ENCODE measurements at regions not wholly inside any gene's neighbourhood (a gene's known extent, or its start where the extent isn't known, plus 50 kb on each side); places are given as distances from the start of the nearest gene placed in this dataset.
A peak's percentile ranks its signal among the peaks of the same experiment; 100 is the strongest.
"Not testable (repeated sequence)": the region's sequence is repeated elsewhere in the genome, so short reads cannot be mapped to it uniquely, and the experiment has no call there.

DNA sequence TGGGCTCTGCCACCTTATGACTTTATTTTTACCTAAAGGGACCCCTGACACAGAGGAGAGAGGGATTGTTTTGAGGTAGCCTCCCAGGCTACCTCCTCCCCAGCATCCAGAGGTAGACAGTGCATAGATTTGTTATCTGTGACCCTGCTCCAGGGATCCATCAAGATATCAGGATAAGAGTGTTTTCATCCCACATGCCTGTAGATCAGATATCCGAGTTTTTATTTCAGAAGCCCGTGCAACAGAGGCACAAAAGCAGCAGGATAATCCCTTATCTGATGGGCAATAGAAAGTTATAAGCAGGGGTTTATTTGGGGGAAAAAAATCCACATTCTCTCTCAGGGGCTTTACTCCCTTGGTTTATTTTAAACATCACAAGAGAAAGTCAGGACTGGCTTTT, 117.0 kb upstream of the RPH3A start:
- Histone ChIP-seq H3K4me3 (ENCODE audit: low read length) (no peak overlapping the region), H3K36me3 (ENCODE audit: insufficient read depth, low read length) (no peaks in the 10 kb centered on the region), H3K4me1 (ENCODE audit: insufficient read depth, low read length) (peaks cover 3% of the 10 kb centered on the region; the same call in 1 of the 2 replicates), H3K9ac (ENCODE audit: low read depth, low read length) (no peak overlapping the region), H3K9me3 (ENCODE audit: insufficient read depth, low read depth, low read length) (no peaks in the 10 kb centered on the region), H3K27me3 (ENCODE audit: insufficient read depth, low read length) (no peaks in the 10 kb centered on the region; the same call in 1 of the 2 replicates), H3K27ac (ENCODE audit: low read depth, low read length) (no peak overlapping the region)
- WGBS: 91% methylated on average over 2 of the region's 2 CpGs

DNA sequence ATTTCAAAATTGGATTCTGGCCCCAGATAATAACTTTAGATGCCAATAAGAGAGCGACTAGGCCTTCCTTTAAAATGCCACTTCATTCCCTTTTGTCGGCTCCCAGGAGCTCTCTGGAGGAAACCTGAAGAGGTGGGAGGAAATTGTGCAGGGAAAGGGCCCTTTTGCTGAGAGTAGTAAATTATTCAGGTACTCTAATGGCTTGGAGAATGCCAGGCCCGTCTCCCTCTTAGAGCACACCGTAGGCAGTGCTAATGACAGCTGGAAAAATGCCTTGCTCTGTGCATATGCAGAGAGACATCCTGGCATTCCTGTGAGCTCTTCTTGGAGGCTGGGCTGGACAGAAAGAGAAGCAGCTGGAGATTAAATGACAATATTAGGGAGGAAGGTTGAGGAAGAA, 115.0 kb upstream of the RPH3A start:
- 73% methylated on average over 4 of the region's 4 CpGs for WGBS
- peaks cover 3% of the 10 kb centered on the region; the same call in 1 of the 2 replicates for H3K4me1 ChIP-seq (ENCODE audit: insufficient read depth, low read length)
- H3K27me3 ChIP-seq (ENCODE audit: insufficient read depth, low read length): no peaks in the 10 kb centered on the region; the same call in 1 of the 2 replicates
- H3K27ac ChIP-seq (ENCODE audit: low read depth, low read length): no peak overlapping the region
- H3K4me3 ChIP-seq (ENCODE audit: low read length): no peak overlapping the region
- no peaks in the 10 kb centered on the region for H3K36me3 ChIP-seq (ENCODE audit: insufficient read depth, low read length)
- no peaks in the 10 kb centered on the region for H3K9me3 ChIP-seq (ENCODE audit: insufficient read depth, low read depth, low read length)
- no peak overlapping the region for H3K9ac ChIP-seq (ENCODE audit: low read depth, low read length)

- no peaks in the 10 kb centered on the region for H3K36me3 ChIP-seq (ENCODE audit: insufficient read depth, low read length)
- WGBS: 86% methylated on average over 6 of the region's 6 CpGs
- H3K9ac ChIP-seq (ENCODE audit: low read depth, low read length): no peak overlapping the region
- H3K4me1 ChIP-seq (ENCODE audit: insufficient read depth, low read length): peaks cover 3% of the 10 kb centered on the region; the same call in 1 of the 2 replicates
- no peak overlapping the region for H3K27ac ChIP-seq (ENCODE audit: low read depth, low read length)
- H3K27me3 ChIP-seq (ENCODE audit: insufficient read depth, low read length): no peaks in the 10 kb centered on the region; the same call in 1 of the 2 replicates
- no peak overlapping the region for H3K4me3 ChIP-seq (ENCODE audit: low read length)
- no peaks in the 10 kb centered on the region for H3K9me3 ChIP-seq (ENCODE audit: insufficient read depth, low read depth, low read length)
These were observed 114.3 kb upstream of the RPH3A start for GRCh38 chr12:112677050-112677765.

- Histone ChIP-seq H3K4me3 (ENCODE audit: low read length) (no peak overlapping the region), H3K9me3 (ENCODE audit: insufficient read depth, low read depth, low read length) (no peaks in the 10 kb centered on the region), H3K36me3 (ENCODE audit: insufficient read depth, low read length) (no peaks in the 10 kb centered on the region), H3K9ac (ENCODE audit: low read depth, low read length) (no peak overlapping the region), H3K27ac (ENCODE audit: low read depth, low read length) (no peak overlapping the region), H3K27me3 (ENCODE audit: insufficient read depth, low read length) (no peaks in the 10 kb centered on the region), H3K4me1 (ENCODE audit: insufficient read depth, low read length) (peaks cover 3% of the 10 kb centered on the region; the same call in 1 of the 2 replicates)
- WGBS: 85% methylated on average over 4 of the region's 4 CpGs
These were observed 110.6 kb upstream of the RPH3A start for GRCh38 chr12:112680993-112681392.

- H3K36me3 ChIP-seq (ENCODE audit: insufficient read depth, low read length): no peaks in the 10 kb centered on the region
- no peak overlapping the region for H3K9ac ChIP-seq (ENCODE audit: low read depth, low read length)
- no peaks in the 10 kb centered on the region for H3K27me3 ChIP-seq (ENCODE audit: insufficient read depth, low read length)
- H3K4me3 ChIP-seq (ENCODE audit: low read length): no peak overlapping the region
- no peak overlapping the region for H3K27ac ChIP-seq (ENCODE audit: low read depth, low read length)
- no peaks in the 10 kb centered on the region for H3K9me3 ChIP-seq (ENCODE audit: insufficient read depth, low read depth, low read length)
- WGBS: 80% methylated on average over 2 of the region's 2 CpGs
- H3K4me1 ChIP-seq (ENCODE audit: insufficient read depth, low read length): no peaks in the 10 kb centered on the region
These were observed 109.0 kb upstream of the RPH3A start for GRCh38 chr12:112682586-112682985.

GRCh38 chr12:112684742-112685141, 106.8 kb upstream of the RPH3A start:
- Histone ChIP-seq H3K9me3 (ENCODE audit: insufficient read depth, low read depth, low read length) (no peaks in the 10 kb centered on the region), H3K4me3 (ENCODE audit: low read length) (no peak overlapping the region), H3K36me3 (ENCODE audit: insufficient read depth, low read length) (no peaks in the 10 kb centered on the region), H3K9ac (ENCODE audit: low read depth, low read length) (no peak overlapping the region), H3K4me1 (ENCODE audit: insufficient read depth, low read length) (no peaks in the 10 kb centered on the region), H3K27ac (ENCODE audit: low read depth, low read length) (no peak overlapping the region), H3K27me3 (ENCODE audit: insufficient read depth, low read length) (no peaks in the 10 kb centered on the region)
- 90% methylated on average over 2 of the region's 2 CpGs for WGBS

DNA sequence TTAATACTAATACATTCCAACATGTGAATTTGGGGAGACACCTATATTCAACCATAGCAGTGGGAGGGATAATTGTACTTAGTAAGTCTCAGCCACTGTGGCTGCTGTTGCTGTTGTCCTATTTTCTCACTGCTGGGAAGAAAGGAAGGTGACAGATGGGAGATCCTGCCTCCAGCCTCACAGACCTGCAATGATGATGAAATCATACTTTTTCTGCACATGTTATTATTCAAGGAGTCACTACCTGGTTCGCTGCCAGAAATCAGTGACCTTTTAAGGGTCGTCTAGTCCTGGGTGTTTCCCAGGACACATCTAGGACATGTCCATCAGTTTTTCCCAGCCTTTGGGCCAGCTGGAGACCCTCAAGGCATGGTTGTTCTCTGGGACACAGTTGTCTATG, 106.2 kb upstream of the RPH3A start:
- H3K36me3 ChIP-seq (ENCODE audit: insufficient read depth, low read length): no peaks in the 10 kb centered on the region
- H3K4me1 ChIP-seq (ENCODE audit: insufficient read depth, low read length): no peaks in the 10 kb centered on the region
- no peak overlapping the region for H3K4me3 ChIP-seq (ENCODE audit: low read length)
- no peak overlapping the region for H3K27ac ChIP-seq (ENCODE audit: low read depth, low read length)
- H3K9me3 ChIP-seq (ENCODE audit: insufficient read depth, low read depth, low read length): no peaks in the 10 kb centered on the region
- H3K9ac ChIP-seq (ENCODE audit: low read depth, low read length): no peak overlapping the region
- WGBS: 91% methylated on average over 2 of the region's 2 CpGs
- H3K27me3 ChIP-seq (ENCODE audit: insufficient read depth, low read length): no peaks in the 10 kb centered on the region

GRCh38 chr12:112686373-112686772, 105.2 kb upstream of the RPH3A start:
- no peak overlapping the region for H3K9ac ChIP-seq (ENCODE audit: low read depth, low read length)
- H3K4me3 ChIP-seq (ENCODE audit: low read length): no peak overlapping the region

GRCh38 chr12:112694065-112694464, 97.5 kb upstream of the RPH3A start:
- H3K36me3 ChIP-seq (ENCODE audit: insufficient read depth, low read length): no peaks in the 10 kb centered on the region
- H3K4me1 ChIP-seq (ENCODE audit: insufficient read depth, low read length): no peaks in the 10 kb centered on the region
- H3K27me3 ChIP-seq (ENCODE audit: insufficient read depth, low read length): no peaks in the 10 kb centered on the region
- H3K4me3 ChIP-seq (ENCODE audit: low read length): no peak overlapping the region
- H3K9me3 ChIP-seq (ENCODE audit: insufficient read depth, low read depth, low read length): no peaks in the 10 kb centered on the region
- no peak overlapping the region for H3K27ac ChIP-seq (ENCODE audit: low read depth, low read length)
- WGBS: 80% methylated on average over 9 of the region's 9 CpGs
- H3K9ac ChIP-seq (ENCODE audit: low read depth, low read length): no peak overlapping the region

More at GRCh38 chr12:112686373-112686772, 105.2 kb upstream of the RPH3A start:
- WGBS: 97% methylated on average over 2 of the region's 2 CpGs
- no peaks in the 10 kb centered on the region for H3K27me3 ChIP-seq (ENCODE audit: insufficient read depth, low read length)
- no peaks in the 10 kb centered on the region for H3K4me1 ChIP-seq (ENCODE audit: insufficient read depth, low read length)
- no peaks in the 10 kb centered on the region for H3K9me3 ChIP-seq (ENCODE audit: insufficient read depth, low read depth, low read length)
- no peak overlapping the region for H3K27ac ChIP-seq (ENCODE audit: low read depth, low read length)
- no peaks in the 10 kb centered on the region for H3K36me3 ChIP-seq (ENCODE audit: insufficient read depth, low read length)

DNA sequence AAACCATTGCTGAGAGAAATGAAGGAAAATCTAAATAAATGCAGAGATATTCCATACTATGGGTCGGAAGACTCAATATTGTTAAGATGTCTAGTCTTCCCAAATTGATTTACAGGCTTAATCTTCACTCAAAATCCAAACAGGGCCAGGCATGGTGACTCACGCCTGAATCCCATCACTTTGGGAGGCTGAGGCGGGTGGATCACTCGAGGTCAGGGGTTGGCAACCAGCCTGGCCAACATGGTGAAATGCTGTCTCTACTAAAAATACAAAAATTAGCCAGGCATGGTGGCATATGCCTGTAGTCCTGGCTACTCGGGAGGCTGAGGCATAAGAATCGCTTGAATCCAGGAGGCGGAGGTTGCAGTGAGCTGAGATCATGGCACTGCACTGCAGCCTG, 94.1 kb upstream of the RPH3A start:
- H3K4me1 ChIP-seq (ENCODE audit: insufficient read depth, low read length); H3K4me3 ChIP-seq (ENCODE audit: low read length); H3K27me3 ChIP-seq (ENCODE audit: insufficient read depth, low read length); H3K27ac ChIP-seq (ENCODE audit: low read depth, low read length); H3K9ac ChIP-seq (ENCODE audit: low read depth, low read length); H3K36me3 ChIP-seq (ENCODE audit: insufficient read depth, low read length); H3K9me3 ChIP-seq (ENCODE audit: insufficient read depth, low read depth, low read length): not testable (repeated sequence)
- 94% methylated on average over 7 of the region's 7 CpGs for WGBS

- Histone ChIP-seq H3K4me1 (ENCODE audit: insufficient read depth, low read length) (peaks cover 4% of the 10 kb centered on the region), H3K27me3 (ENCODE audit: insufficient read depth, low read length) (no peaks in the 10 kb centered on the region), H3K4me3 (ENCODE audit: low read length) (no peak overlapping the region), H3K27ac (ENCODE audit: low read depth, low read length) (no peak overlapping the region), H3K9me3 (ENCODE audit: insufficient read depth, low read depth, low read length) (no peaks in the 10 kb centered on the region), H3K9ac (ENCODE audit: low read depth, low read length) (peak overlapping the region; percentile 27; the same call in 1 of the 2 replicates), H3K36me3 (ENCODE audit: insufficient read depth, low read length) (no peaks in the 10 kb centered on the region)
These were observed 86.4 kb upstream of the RPH3A start for GRCh38 chr12:112705037-112705632.

Measured in HUES64 (cell line).